HG03039 (cell line): ENCODE measurements at regions not wholly inside any gene's neighbourhood (a gene's known extent, or its start where the extent isn't known, plus 50 kb on each side); places are given as distances from the start of the nearest gene placed in this dataset.
"Not testable (repeated sequence)": the region's sequence is repeated elsewhere in the genome, so short reads cannot be mapped to it uniquely, and the experiment has no call there.

Experiments used
- ATAC-seq: cut with Tn5 transposase; IDR thresholded peaks from one replicate; pipeline ENCODE4 v1.9.1; 2021; ENCODE audit warnings: mild to moderate bottlenecking, moderate library complexity; ENCODE audit not compliant: unreplicated experiment

DNA sequence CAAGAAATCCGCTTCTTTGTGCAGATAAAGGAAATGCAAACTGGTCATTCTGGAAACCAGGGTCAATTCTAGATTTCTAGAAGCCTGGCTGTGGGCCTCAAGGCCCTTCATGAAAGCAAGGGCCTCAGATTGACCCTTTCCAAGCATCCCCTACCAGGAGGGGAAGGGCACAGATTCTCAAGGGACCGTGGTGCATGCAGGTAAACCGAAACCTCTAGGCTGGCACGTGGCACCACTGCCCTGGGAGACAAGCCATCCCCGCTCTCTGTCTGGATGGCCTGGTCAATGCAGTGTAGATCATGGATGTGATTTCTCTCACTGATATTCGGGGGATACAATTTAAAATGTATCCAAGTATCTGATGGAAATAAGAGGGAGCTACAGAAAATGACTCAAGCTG, 69.4 kb downstream of the TOMM20 start:
- ATAC-seq = no peak

DNA sequence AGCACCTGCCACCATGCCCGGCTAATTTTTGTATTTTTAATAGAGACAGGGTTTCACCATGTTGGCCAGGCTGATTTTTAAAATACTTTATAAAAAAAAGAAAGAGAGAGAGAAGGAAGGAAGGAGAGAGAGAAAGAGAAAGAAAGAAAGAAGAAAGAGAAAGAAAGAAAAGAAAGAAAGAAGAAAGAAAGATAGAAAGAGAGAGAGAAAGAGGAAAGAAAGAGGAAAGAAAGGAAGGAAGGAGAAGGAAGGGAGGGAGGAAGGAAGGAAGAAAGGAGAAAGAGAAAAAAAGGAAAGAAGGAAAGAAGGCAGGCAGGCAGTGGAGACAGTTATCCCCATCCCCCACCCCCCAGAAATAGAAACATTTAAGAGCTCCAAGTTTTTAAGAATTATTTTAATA, 69.9 kb downstream of the TOMM20 start:
- no peak for ATAC-seq

DNA sequence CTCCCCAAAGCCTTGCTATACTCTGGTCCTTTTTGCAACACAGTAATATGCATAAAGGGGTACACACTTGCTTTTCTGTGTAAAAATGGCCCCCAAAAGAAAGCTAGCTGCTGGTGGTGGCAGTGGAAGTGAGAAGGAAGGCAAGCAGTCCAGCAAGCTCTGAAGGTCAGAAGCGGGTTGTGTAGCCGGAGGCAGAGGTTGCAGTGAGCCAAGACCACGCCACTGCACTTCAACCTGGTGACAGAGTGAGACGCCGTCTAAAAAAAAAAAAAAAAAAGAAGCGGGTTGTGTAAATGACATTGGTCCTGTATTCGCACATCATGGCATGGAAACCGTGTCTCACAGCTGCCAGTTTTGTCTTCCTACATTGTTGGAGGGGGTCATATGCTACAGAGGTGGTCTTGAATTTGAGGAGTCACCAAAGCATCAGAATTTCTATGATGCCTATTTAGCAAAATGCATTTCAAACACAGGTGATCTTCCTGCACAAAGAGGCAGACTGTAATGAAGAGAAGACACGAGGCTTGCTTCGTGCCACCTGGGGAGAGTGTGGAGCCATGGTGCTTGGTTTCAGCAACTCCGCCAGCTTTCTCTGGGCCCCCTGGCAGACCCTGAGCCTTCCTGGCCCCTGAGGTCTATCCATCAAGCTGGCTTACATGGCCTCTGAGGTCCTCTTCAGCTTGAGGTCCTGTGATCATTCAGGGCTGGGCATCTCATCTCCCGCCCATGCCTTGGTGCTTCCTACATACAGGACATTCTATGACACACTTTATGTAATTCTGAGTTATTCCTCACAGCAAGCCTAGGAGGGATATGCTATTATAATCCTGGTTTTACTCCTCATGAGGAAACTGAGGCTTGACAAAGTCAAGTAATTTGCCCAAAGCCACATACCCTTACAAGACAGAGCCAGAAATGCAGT, 71.0 kb downstream of the TOMM20 start:
- ATAC-seq = no peak

DNA sequence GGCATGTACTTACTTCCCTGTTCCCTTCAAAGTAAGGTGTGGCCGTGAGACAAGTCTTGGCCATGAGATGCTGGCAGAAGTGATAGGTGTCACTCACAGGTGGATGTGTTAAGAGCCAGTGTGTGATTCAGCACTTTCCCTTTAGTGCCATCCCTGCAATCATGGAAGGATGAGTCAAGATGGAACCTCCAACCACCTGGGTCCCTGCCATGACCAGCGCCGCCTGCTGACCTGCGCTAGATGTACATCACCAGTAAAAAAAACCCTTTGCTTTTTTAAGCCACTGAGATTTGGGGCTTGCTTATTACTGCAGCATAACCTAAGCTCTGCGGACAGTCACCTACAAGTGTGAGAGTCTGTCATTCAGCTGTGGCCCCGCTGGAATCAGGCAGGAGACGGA, 71.7 kb downstream of the TOMM20 start:
- no peak for ATAC-seq

GRCh38 chr1:235054936-235055335, 73.7 kb downstream of the TOMM20 start:
- ATAC-seq = no peak

GRCh38 chr1:235054466-235054865, 74.2 kb downstream of the TOMM20 start:
- no peak for ATAC-seq

DNA sequence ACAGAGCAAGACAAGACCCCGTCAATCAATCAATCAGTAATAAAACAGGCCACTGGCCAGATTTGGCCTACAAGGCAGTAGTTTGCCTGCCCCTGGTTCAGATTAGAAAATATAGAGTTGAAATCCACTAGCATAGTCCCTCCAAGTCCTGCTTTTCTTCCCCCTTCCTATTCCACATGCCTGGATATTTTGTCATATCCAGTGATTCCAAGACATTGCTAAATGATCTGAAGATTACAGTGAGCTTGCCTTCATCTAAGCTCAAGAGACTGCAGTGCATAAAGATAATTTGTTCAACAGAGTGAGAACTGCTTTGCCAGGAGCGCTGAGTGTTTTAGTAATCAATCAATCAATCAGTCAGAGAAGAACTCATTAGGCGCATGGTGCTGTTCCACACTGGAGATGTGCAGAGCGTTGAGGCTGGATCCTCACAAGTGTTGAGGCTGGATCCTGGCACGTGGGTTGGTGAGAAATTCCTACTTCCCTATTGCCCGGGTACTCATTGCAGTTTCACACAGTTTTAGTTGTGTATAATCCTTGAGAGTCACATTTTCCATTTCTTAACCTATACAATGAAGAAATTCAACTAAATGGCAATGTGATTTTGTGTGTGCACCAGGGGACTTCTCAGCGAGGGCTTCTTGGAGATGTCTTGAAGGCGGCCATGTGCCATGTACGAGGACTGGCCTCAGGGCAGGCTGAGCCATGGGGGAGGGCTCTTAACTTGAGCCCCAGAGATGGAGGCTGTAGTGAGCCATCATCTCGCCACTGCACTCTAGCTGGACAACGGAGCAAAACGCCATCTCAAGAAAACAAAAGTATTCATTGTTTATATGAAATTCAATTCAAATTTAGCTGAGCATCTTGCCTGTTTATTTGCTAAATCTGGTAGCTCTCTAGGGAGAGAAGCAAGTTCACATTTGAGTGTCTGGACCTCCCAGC, 76.3 kb downstream of the TOMM20 start:
- ATAC-seq = no peak

GRCh38 chr1:235051521-235051920, 77.1 kb downstream of the TOMM20 start:
- no peak for ATAC-seq

- ATAC-seq = no peak
Measured at GRCh38 chr1:235050911-235051360, 77.7 kb downstream of the TOMM20 start.

DNA sequence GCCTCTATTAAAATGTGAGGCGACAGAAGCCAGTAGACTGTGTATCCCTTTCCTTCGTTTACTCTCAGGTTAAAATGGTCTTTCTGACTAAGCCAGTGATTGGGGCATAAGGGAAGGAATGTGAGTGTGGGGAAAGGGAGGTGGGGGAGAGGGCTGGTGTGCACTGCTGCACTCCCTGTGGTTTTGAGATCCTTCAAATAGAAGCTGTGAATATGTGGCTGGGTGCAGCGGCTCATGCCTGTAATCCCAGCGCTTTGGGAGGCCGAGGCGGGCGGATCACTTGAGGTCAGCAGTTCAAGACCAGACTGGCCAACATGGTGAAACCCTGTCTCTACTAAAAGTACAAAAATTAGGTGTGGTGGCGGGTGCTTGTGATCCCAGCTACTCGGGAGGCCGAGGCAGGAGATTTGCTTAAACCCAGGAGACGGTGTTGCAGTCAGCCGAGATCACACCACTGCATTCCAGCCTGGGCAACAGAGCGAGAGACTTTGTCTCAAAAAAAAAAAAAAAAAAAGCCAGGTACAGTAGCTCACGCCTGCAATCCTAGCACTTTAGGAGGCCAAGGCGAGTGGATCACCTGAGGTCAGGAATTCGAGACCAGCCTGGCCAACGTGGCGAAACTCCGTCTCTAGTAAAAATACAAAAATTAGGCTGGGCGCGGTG, 78.8 kb downstream of the TOMM20 start:
- ATAC-seq = not testable (repeated sequence)

GRCh38 chr1:235049217-235049616, 79.4 kb downstream of the TOMM20 start:
- ATAC-seq = no peak

GRCh38 chr1:235047331-235047871, 81.2 kb downstream of the TOMM20 start:
- ATAC-seq = no peak

GRCh38 chr1:235045921-235046601, 82.6 kb downstream of the TOMM20 start:
- no peak for ATAC-seq

DNA sequence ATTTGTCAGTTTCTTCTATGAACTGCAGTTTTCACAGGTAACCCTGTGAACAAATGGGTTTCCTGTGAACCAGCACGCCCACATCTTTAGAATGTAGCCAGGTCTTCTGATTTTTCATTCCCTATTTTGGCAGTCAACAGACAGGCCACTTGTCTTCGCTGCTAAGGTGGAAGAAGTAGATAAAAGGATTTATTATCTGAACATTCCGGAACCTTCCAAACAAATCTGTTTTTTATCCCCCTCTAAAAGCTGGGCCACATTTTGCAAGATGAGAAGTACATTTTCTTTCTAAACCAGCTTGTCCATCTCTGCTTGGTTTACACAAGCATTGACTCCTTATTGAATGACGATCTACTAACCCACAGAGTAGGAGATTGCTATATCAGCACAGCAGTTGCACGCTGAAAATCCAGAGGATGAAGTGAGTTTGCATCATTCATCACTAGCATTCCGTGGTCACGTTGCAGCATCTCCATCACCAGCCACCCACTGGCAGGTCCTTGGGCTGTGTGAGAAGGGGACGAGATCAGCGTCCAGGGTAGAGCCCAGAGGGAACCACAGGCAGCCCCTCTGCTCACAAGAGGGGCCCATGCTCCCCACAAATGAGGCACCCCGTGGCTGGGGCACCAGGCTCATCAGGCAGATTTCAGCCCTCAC, 83.5 kb downstream of the TOMM20 start:
- no peak for ATAC-seq

DNA sequence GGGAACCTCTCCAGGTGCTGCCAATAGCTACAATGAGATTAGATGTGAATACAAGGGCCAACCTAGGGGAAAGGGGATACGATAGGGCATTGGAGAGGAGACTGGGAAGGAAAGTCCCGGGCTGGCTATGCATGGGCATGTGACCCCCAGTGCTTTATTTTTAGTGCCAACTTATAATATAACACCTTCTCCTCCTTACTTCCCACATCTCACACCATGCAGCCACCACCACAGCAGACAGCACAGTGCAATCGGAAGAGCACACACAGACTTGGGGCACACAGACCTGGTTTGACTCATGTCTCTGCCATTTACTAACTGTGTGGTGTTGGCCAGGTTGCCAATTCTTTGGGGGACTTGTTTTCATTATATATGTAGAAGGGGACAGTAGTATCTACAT, 85.4 kb downstream of the TOMM20 start:
- no peak for ATAC-seq

- no peak for ATAC-seq
Measured at GRCh38 chr1:235038701-235039100, 89.9 kb downstream of the TOMM20 start.

GRCh38 chr1:235035928-235036327, 92.7 kb downstream of the TOMM20 start:
- no peak for ATAC-seq

GRCh38 chr1:235030919-235031596, 97.6 kb downstream of the TOMM20 start:
- ATAC-seq = no peak

GRCh38 chr1:235027862-235028250, 100.8 kb downstream of the TOMM20 start:
- no peak for ATAC-seq
